Tibial artery (tissue), 4 donors: ENCODE measurements at regions not wholly inside any gene's neighbourhood (a gene's known extent, or its start where the extent isn't known, plus 50 kb on each side); places are given as distances from the start of the nearest gene placed in this dataset.
A peak's percentile ranks its signal among the peaks of the same experiment; 100 is the strongest.

Source experiments
- DNase-seq, 2 donors: peaks; one replicate each; pipeline ENCODE4 v3.0.0-alpha.2; 2019
- H3K27ac ChIP-seq, 2 donors: fragments of 200-600 bp; sonication (generic) in 1 of 2; 1 replicate in 1 of 2; 2 replicates in 1 of 2; pipeline ENCODE4 v1.5.1; 2018 to 2019; ENCODE audit warnings: mild to moderate bottlenecking in 1 of 2
- H3K27me3 ChIP-seq, 2 donors: fragments of 200-600 bp; sonication (generic) in 1 of 2; one replicate each; pipeline versions ENCODE4 v1.5.1 to v1.6.0; 2016 to 2019
- H3K36me3 ChIP-seq, 3 donors: fragments of 200-600 bp; sonication (generic) in 2 of 3; one replicate each; pipeline ENCODE4 v1.5.1; 2016 to 2019; ENCODE audit warnings: mild to moderate bottlenecking in 2 of 3
- H3K4me1 ChIP-seq, 4 donors: fragments of 200-600 bp; sonication (generic) in 2 of 4; 1 replicate in 3 of 4; 2 replicates in 1 of 4; pipeline ENCODE4 v1.5.1; 2016 to 2019
- H3K4me3 ChIP-seq, 2 donors: fragments of 200-600 bp; sonication (generic) in 1 of 2; 1 replicate in 1 of 2; 2 replicates in 1 of 2; pipeline ENCODE4 v1.5.1; 2018 to 2019; ENCODE audit warnings: mild to moderate bottlenecking in 2 of 2
- H3K9me3 ChIP-seq, 3 donors: fragments of 200-600 bp; sonication (generic) in 1 of 3; one replicate each; pipeline ENCODE4 v1.5.1; 2016 to 2019
- intact Hi-C: fragments of 100-400 bp; cut with DNase I; formaldehyde crosslinking; loops from one replicate; pipeline ENCODE4 v1.15.0; 2023; ENCODE audit warnings: low total_unique reads
- TF ChIP-seq, protein P1 (sequence below), 2 experiments: fragments of 200-600 bp in 1 of 2; fragments of 450-650 bp in 1 of 2; IDR thresholded peaks; one replicate each; pipeline ENCODE4 v1.5.1; 2017 to 2019; ENCODE audit warnings: antibody characterized with exemption in 2 of 2, mild to moderate bottlenecking in 1 of 2, moderate library complexity in 1 of 2

DNA sequence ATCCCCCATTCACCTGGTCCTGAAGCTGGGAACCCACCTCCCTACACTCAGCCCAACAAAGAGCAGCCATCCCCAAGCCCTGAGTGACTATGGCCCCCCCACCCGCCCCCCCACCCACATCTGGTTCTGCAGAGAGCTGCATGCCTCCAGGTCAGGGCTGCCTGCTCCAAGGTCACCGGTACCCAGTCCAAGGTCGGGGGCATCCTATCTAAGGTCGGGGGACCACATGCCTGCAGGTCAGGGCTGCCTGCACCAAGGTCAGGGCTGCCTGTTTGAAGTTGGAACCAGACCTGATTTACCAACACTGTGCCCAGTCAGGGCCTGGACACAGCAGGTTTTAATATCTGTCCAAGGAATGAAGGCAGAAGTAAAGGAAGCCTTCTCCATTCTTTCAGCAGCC is 66.1 kb upstream of the GPC1 start:
- Histone ChIP-seq H3K9me3 (no peaks in the 10 kb centered on the region), H3K27me3 (no peaks in the 10 kb centered on the region), H3K4me3 (no peak overlapping the region), H3K4me1 (peaks cover 8 to 71% (median 51%) of the 10 kb centered on the region in 4 donors), H3K27ac (peak overlapping the region; percentile 81 to 83), H3K36me3 (no peaks in the 10 kb centered on the region)
- intact Hi-C loops: no loop called here
- TF ChIP-seq, protein P1, sequence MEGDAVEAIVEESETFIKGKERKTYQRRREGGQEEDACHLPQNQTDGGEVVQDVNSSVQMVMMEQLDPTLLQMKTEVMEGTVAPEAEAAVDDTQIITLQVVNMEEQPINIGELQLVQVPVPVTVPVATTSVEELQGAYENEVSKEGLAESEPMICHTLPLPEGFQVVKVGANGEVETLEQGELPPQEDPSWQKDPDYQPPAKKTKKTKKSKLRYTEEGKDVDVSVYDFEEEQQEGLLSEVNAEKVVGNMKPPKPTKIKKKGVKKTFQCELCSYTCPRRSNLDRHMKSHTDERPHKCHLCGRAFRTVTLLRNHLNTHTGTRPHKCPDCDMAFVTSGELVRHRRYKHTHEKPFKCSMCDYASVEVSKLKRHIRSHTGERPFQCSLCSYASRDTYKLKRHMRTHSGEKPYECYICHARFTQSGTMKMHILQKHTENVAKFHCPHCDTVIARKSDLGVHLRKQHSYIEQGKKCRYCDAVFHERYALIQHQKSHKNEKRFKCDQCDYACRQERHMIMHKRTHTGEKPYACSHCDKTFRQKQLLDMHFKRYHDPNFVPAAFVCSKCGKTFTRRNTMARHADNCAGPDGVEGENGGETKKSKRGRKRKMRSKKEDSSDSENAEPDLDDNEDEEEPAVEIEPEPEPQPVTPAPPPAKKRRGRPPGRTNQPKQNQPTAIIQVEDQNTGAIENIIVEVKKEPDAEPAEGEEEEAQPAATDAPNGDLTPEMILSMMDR (IDR thresholded peaks at IDR 0.05): no peak
- DNase-seq: no peak

DNA sequence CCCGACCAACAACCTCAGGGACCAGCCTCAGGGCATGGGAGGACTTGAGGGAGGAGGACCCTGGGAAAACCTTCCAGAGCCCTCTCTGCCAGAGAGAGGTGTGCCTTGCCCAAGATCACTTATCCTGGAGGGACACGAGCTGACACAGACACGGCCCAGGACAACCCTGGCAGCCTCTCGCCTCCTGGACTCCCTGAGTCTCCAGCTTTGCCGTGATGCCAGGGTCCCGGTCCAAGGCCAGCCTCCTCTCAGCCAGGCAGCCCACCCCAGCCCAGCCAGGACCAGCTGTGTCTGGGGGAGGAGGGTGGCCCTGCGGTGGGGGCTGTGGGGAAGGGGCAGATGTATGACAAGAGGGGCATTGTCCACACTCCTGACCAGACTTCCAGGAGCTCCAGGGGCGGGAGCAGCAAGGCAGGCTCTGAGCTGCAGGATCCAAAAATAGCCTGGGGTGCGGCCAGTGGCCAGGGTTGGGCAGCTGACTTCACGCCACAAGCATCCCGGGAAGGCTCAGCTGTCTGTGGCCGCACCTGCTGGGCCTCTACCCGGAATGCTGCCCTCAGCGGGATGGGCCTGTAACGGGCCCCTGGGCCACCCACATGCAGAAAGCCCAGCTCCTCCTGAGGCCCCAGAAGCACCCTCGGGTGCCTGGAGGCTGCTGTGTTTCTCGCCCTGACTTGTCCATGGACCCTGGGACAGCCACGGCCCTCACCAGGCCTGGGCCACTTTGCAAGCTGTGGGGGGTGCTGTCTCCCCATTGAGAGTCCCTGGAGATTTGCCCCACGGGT is 65.5 kb upstream of the GPC1 start:
- TF ChIP-seq, protein P1 (IDR thresholded peaks at IDR 0.05): no peak
- peak; percentile 48 to 91 for DNase-seq
- Histone ChIP-seq H3K4me3 (no peak overlapping the region), H3K27ac (peak overlapping the region; percentile 81 to 83), H3K36me3 (no peaks in the 10 kb centered on the region), H3K9me3 (no peaks in the 10 kb centered on the region), H3K27me3 (no peaks in the 10 kb centered on the region), H3K4me1 (peaks cover 8 to 72% (median 54%) of the 10 kb centered on the region in 4 donors)
- intact Hi-C loops: no loop called here

DNA sequence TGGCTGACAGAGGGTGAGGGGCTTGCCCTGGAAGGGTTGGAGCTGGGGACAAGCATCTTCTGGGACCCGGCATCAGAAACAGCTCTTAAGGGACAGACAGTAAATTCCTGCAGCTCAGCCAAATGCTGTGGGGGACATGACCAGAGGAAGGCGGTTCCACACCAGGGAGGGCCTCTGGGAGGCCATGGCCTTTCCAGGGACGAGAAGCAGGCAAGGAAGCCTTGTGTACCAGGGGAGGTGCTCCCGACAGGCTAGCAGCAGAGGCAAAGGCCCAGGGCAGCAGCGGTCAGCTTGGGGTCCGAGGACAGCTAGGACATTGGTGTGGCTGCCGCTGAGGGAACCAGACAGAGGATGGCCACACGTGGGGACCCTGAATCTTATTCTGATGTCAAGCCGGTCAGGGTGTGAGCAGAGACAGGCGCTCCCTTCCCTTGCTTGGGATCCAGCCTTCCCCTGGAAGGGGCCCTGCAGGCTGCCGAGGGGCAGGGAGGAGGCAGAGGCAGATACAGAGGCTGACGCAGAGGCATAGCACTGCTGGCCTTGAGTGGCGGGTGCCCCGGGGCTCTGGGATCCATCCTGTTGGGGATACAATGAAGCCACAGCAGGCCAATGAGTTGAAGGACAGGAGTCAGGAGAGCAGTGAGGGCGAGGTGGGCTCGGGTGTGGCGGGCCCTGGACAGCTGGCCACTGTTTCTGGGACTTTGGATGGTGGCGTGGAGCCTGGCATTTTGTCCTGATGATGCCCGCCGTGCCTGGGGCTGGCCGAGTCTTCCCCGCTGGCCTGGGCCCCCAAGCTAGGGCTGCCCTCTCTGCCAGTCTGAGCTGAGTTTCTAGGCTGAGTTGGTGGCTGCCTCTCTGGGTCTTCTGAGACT is 64.1 kb upstream of the GPC1 start:
- Histone ChIP-seq H3K27ac (peak overlapping the region; percentile 81 to 83), H3K27me3 (no peaks in the 10 kb centered on the region), H3K9me3 (no peaks in the 10 kb centered on the region), H3K4me1 (peaks cover 8 to 65% (median 51%) of the 10 kb centered on the region in 4 donors), H3K36me3 (no peaks in the 10 kb centered on the region), H3K4me3 (no peak overlapping the region)
- no peak for DNase-seq
- TF ChIP-seq, protein P1 (IDR thresholded peaks at IDR 0.05): no peak
- intact Hi-C loops: no loop called here

DNA sequence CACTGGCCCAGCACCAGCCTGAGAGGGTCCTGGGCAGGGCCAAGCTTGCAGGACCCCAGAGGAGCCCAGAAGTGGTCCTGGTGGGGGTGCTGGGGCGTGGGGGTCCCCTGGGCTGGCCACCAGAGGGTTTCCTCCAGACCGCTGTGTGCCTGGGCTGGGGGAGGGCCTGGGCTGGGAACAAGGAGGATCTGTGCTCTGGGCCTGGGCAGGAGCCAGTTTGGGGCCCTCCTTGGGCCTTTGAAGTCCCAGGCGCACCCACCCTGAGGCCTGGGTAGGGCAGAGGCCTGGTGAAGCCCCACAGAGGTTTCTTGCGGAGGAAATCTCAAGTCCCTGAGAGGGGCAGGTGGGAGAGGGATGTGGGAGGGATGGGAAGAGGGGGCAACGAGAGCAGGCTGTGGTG is 63.4 kb upstream of the GPC1 start:
- Histone ChIP-seq H3K27me3 (no peaks in the 10 kb centered on the region), H3K4me1 (peaks cover 8 to 65% (median 51%) of the 10 kb centered on the region in 4 donors), H3K27ac (peak overlapping the region; percentile 1 to 81), H3K36me3 (no peaks in the 10 kb centered on the region), H3K4me3 (no peak overlapping the region), H3K9me3 (no peaks in the 10 kb centered on the region)
- TF ChIP-seq, protein P1 (IDR thresholded peaks at IDR 0.05): no peak
- intact Hi-C loops: no loop called here
- no peak for DNase-seq

DNA sequence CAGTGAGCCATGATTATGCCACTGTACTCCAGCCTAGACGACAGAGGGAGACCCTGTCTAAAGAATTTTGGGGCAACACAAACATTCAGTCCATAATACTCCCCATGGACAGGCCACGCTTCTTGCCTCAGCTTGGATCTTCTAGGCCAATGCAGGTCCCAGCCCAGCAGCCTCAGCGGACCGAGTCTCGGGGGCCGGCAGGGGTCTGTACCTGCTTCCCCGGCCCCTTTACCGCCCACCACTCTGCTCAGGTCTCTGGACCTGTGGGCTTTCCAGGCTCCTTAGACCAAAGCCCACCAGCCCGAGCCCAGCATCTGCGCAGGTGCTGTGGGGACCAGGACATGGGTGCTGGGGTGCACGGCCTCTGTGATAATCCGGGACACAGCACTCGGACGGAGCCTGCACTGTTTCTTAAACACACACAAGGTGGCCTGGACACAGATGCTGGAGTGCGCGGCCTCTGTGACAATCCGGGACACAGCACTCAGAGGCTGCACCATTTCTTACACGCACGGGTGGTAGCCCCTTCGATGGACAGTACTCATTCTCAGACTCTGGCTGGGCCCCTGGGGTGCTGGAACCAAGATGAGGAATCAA is 62.1 kb upstream of the GPC1 start:
- peaks cover 8 to 62% (median 48%) of the 10 kb centered on the region in 4 donors for H3K4me1 ChIP-seq
- no peak for DNase-seq

More for the DNA sequence above, 62.1 kb upstream of the GPC1 start:
- H3K36me3 ChIP-seq: no peaks in the 10 kb centered on the region
- H3K4me3 ChIP-seq: no peak overlapping the region
- no peaks in the 10 kb centered on the region for H3K27me3 ChIP-seq
- TF ChIP-seq, protein P1 (IDR thresholded peaks at IDR 0.05): no peak
- H3K9me3 ChIP-seq: no peaks in the 10 kb centered on the region
- H3K27ac ChIP-seq: peak overlapping the region; percentile 76 to 81
- intact Hi-C loops: no loop called here
